A673 (cell line): ENCODE measurements at regions not wholly inside any gene's neighbourhood (a gene's known extent, or its start where the extent isn't known, plus 50 kb on each side); places are given as distances from the start of the nearest gene placed in this dataset.

Experiments used
- BruUV-seq: library from RNA; stranded (reverse); fragments of 400-500 nt; replicated peaks from 2 replicates; lab custom pipeline; 2021; lab: Mats Ljungman, UMichigan
- CTCF ChIA-PET: fragments of 300-600 bp; sonication (Branson Sonifier 250); formaldehyde crosslinking; loops from one replicate; lab custom pipeline; 2022; ENCODE audit warnings: antibody characterized with exemption; lab: Charles Lee
- POLR2A ChIA-PET: fragments of 300-600 bp; sonication (Branson Sonifier 250); formaldehyde crosslinking; loops from one replicate; lab custom pipeline; 2022; ENCODE audit warnings: antibody characterized with exemption; ENCODE audit not compliant: low non-redundant PET; lab: Charles Lee
- DNase-seq: peaks from one replicate; pipeline ENCODE4 v3.0.0-alpha.2; 2015; ENCODE audit warnings: low spot score
- H3K27ac ChIP-seq: fragments of 200-600 bp; sonication (generic); 2 replicates; pipeline ENCODE4 v1.5.1; 2016; ENCODE audit warnings: mixed run types, low read depth, mild to moderate bottlenecking, mixed read lengths, antibody characterized with exemption, low read length; ENCODE audit not compliant: poor library complexity, severe bottlenecking
- H3K27me3 ChIP-seq: fragments of 200-600 bp; sonication (generic); replicated peaks from 2 replicates; pipeline ENCODE4 v1.6.1; 2017; ENCODE audit warnings: mixed run types, low read depth, mild to moderate bottlenecking, mixed read lengths, antibody characterized with exemption, low read length; ENCODE audit not compliant: insufficient read depth, poor library complexity
- H3K36me3 ChIP-seq: fragments of 200-600 bp; sonication (generic); 2 replicates; pipeline ENCODE4 v1.6.1; 2016; ENCODE audit warnings: mixed run types, mild to moderate bottlenecking, mixed read lengths, antibody characterized with exemption, low read length; ENCODE audit not compliant: insufficient read depth, poor library complexity, severe bottlenecking
- H3K4me1 ChIP-seq: fragments of 200-600 bp; sonication (generic); 2 replicates; pipeline ENCODE4 v1.6.1; 2017; ENCODE audit warnings: mixed run types, mild to moderate bottlenecking, mixed read lengths, antibody characterized with exemption, low read length; ENCODE audit not compliant: insufficient read depth, poor library complexity, severe bottlenecking
- H3K4me3 ChIP-seq: fragments of 200-600 bp; sonication (generic); 2 replicates; pipeline ENCODE4 v1.5.1; 2016; ENCODE audit warnings: low read depth, mixed run types, mild to moderate bottlenecking, mixed read lengths, low read length; ENCODE audit not compliant: poor library complexity, severe bottlenecking
- H3K9me3 ChIP-seq: fragments of 200-600 bp; sonication (generic); 2 replicates; pipeline ENCODE4 v1.6.1; 2016; ENCODE audit warnings: mixed run types, low read depth, mild to moderate bottlenecking, mixed read lengths, antibody characterized with exemption, low read length; ENCODE audit not compliant: poor library complexity, severe bottlenecking
- EZH2 ChIP-seq: fragments of 200-600 bp; sonication (generic); IDR thresholded peaks from 2 replicates; pipeline ENCODE4 v1.6.1; 2017; ENCODE audit warnings: borderline replicate concordance, low read depth, mild to moderate bottlenecking, mixed read lengths, antibody characterized with exemption, low read length; ENCODE audit not compliant: poor library complexity, severe bottlenecking
- intact Hi-C: fragments of 100-400 bp; cut with micrococcal nuclease; formaldehyde crosslinking; loops from one replicate; pipeline ENCODE4 v1.10.0; 2022; ENCODE audit not compliant: unreplicated experiment
- TF ChIP-seq, protein P1 (sequence below): fragments of 300-800, 200-600 bp; sonication (generic); conservative IDR thresholded peaks from 2 replicates; pipeline ENCODE4 v1.5.1; 2017; ENCODE audit warnings: low read depth, mild to moderate bottlenecking, antibody characterized with exemption, low read length, moderate library complexity, mixed read lengths

DNA sequence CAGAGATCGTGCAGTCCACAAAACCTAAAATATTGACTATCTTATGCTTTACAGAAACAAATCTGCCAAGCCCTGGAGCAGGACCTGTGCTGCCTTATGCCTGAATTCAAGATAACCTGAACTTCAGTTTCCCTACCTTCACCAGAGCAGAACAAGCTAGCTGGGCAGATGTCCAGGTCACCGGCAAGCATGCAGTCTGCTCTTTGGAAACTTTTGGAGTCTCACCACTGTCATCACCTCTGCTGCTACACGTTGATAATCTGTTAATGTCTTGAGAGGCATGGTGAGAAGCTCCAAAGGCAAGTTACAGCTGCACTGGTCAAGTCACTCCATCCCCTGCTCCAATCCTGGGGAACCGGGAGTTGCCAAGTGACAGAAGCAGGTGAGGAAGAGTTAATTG, 354.2 kb downstream of the RBM43 start:
- Histone ChIP-seq H3K4me1 (no peaks in the 10 kb centered on the region), H3K9me3 (no peaks in the 10 kb centered on the region), H3K27ac (no peak overlapping the region), H3K36me3 (no peaks in the 10 kb centered on the region), H3K27me3 (no peaks in the 10 kb centered on the region), H3K4me3 (no peak overlapping the region)
- ChIA-PET CTCF (no interaction called here), POLR2A (interaction anchor here (0.6 kb wide), 1 partner anchor 360 kb away, joined by 7 read pairs; no protein-coding TSS in a partner anchor)
- intact Hi-C loops = no loop called here
- no TSS peak for BruUV-seq
- no peak for DNase-seq
- TF ChIP-seq EZH2 = no peak
- TF ChIP-seq, protein P1, sequence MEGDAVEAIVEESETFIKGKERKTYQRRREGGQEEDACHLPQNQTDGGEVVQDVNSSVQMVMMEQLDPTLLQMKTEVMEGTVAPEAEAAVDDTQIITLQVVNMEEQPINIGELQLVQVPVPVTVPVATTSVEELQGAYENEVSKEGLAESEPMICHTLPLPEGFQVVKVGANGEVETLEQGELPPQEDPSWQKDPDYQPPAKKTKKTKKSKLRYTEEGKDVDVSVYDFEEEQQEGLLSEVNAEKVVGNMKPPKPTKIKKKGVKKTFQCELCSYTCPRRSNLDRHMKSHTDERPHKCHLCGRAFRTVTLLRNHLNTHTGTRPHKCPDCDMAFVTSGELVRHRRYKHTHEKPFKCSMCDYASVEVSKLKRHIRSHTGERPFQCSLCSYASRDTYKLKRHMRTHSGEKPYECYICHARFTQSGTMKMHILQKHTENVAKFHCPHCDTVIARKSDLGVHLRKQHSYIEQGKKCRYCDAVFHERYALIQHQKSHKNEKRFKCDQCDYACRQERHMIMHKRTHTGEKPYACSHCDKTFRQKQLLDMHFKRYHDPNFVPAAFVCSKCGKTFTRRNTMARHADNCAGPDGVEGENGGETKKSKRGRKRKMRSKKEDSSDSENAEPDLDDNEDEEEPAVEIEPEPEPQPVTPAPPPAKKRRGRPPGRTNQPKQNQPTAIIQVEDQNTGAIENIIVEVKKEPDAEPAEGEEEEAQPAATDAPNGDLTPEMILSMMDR = no peak

DNA sequence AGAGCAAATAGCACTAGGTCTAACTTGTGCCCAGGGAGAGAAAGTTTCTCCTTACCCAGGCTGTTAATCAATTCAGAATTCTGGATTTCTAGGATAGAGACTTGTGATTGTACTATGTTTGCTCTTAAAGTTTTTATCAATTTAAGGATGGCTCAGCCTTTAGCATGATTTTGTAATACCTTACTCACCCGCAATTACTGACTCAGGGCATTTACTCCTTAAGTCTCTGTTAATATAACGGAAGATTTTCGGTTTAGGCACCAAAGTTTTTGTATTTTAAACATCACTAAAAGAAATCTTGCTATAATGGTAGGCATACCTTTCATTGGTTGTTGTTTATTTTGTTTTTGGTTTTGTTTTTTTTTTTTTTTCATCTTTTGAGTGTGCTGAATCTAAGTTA, 358.2 kb downstream of the RBM43 start:
- CTCF ChIA-PET = no interaction called here
- no peak for DNase-seq

DNA sequence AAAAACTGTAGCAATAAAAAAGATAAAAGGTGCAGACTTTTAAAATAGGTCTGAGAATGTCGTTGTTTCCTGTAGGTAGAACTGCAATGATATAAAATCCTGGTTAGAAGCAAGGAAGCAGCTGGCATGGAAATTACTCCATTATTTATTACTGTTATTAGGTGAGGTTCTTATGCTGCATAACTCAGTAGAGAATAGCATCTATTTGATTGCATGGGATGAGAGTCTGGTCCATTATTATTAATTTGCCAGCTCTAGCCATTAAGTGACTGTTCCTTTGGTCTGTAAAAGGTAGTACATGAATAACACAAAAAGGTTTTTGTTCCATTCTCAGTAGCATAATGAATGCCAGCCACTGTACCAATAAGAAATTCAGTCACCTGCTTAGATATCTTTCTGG, 358.6 kb downstream of the RBM43 start:
- H3K36me3 ChIP-seq = no peaks in the 10 kb centered on the region
- no peaks in the 10 kb centered on the region for H3K4me1 ChIP-seq
- POLR2A ChIA-PET = no interaction called here
- peaks cover 8% of the 10 kb centered on the region for H3K9me3 ChIP-seq
- CTCF ChIA-PET = no interaction called here
- H3K4me3 ChIP-seq = no peak overlapping the region
- BruUV-seq = no TSS peak
- no peaks in the 10 kb centered on the region for H3K27me3 ChIP-seq
- no peak overlapping the region for H3K27ac ChIP-seq
- TF ChIP-seq, protein P1 = no peak
- TF ChIP-seq EZH2 = no peak
- no peak for DNase-seq
- intact Hi-C loops = no loop called here

More for the DNA sequence above, 358.2 kb downstream of the RBM43 start:
- Histone ChIP-seq H3K9me3 (peaks cover 8% of the 10 kb centered on the region), H3K27ac (no peak overlapping the region), H3K36me3 (no peaks in the 10 kb centered on the region), H3K4me1 (no peaks in the 10 kb centered on the region), H3K27me3 (no peaks in the 10 kb centered on the region), H3K4me3 (no peak overlapping the region)
- no TSS peak for BruUV-seq
- TF ChIP-seq, protein P1 = no peak
- no peak for TF ChIP-seq EZH2
- POLR2A ChIA-PET = no interaction called here
- intact Hi-C loops = no loop called here
